Sigmoid colon (tissue), 6 donors: ENCODE measurements at regions not wholly inside any gene's neighbourhood (a gene's known extent, or its start where the extent isn't known, plus 50 kb on each side); places are given as distances from the start of the nearest gene placed in this dataset.

Source experiments
- DNase-seq: peaks from one replicate; pipeline ENCODE4 v3.0.0-alpha.2; 2019
- H3K27ac ChIP-seq, 4 donors: fragments of 200-600 bp; sonication (generic); one replicate each; pipeline ENCODE4 v1.5.1; 2016 to 2019; ENCODE audit warnings: mild to moderate bottlenecking in 1 of 4
- H3K27me3 ChIP-seq, 3 donors: fragments of 200-600 bp; sonication (generic); one replicate each; pipeline ENCODE4 v1.5.1; 2019; ENCODE audit warnings: mild to moderate bottlenecking in 1 of 3
- H3K36me3 ChIP-seq, 4 donors: fragments of 200-600 bp; sonication (generic); one replicate each; pipeline ENCODE4 v1.5.1; 2016 to 2019
- H3K4me1 ChIP-seq, 4 donors: fragments of 200-600 bp; sonication (generic); one replicate each; pipeline ENCODE4 v1.5.1; 2017 to 2019
- H3K4me3 ChIP-seq, 4 donors: fragments of 200-600 bp; sonication (generic); one replicate each; pipeline ENCODE4 v1.5.1; 2017 to 2019; ENCODE audit warnings: mild to moderate bottlenecking in 2 of 4, moderate library complexity in 1 of 4
- H3K9me3 ChIP-seq, 4 donors: fragments of 200-600 bp in 3 of 4; sonication (generic) in 3 of 4; one replicate each; pipeline versions ENCODE4 v1.5.1 to v1.6.1; 2013 to 2019
- EP300 ChIP-seq, 4 donors: sonication (generic); formaldehyde crosslinking; IDR thresholded peaks; one replicate each; pipeline ENCODE4 v1.6.1; 2017; ENCODE audit warnings: antibody characterized with exemption in 4 of 4
- POLR2A ChIP-seq, 2 donors: fragments of 450-650 bp; IDR thresholded peaks; one replicate each; pipeline ENCODE4 v1.6.1; 2016; ENCODE audit warnings: antibody characterized with exemption in 2 of 2, mild to moderate bottlenecking in 2 of 2, moderate library complexity in 2 of 2
- POLR2AphosphoS5 ChIP-seq, 4 donors: sonication (generic); formaldehyde crosslinking; IDR thresholded peaks; one replicate each; pipeline ENCODE4 v1.6.1; 2017; ENCODE audit warnings: antibody characterized with exemption in 4 of 4
- WGBS, 2 donors: extraction: QIAGEN DNeasy Blood & Tissue Kit; methylation state at CpG; one replicate each; pipeline ENCODE4 v1.1.7; 2013; 5-methylcytosine and 5-hydroxymethylcytosine counted together
- intact Hi-C: fragments of 100-400 bp; cut with DNase I; formaldehyde crosslinking; loops from one replicate; pipeline ENCODE4 v1.15.1; 2023
- TF ChIP-seq, protein P1 (sequence below), 4 experiments: fragments of 450-650 bp in 3 of 4; fragments of 200-600 bp in 1 of 4; IDR thresholded peaks; one replicate each; pipeline ENCODE4 v1.5.1; 2016 to 2019; ENCODE audit warnings: antibody characterized with exemption in 4 of 4, mild to moderate bottlenecking in 3 of 4, moderate library complexity in 2 of 4
- donor health status: healthy with polysubstance abuse.
- donor health status: healthy.

DNA sequence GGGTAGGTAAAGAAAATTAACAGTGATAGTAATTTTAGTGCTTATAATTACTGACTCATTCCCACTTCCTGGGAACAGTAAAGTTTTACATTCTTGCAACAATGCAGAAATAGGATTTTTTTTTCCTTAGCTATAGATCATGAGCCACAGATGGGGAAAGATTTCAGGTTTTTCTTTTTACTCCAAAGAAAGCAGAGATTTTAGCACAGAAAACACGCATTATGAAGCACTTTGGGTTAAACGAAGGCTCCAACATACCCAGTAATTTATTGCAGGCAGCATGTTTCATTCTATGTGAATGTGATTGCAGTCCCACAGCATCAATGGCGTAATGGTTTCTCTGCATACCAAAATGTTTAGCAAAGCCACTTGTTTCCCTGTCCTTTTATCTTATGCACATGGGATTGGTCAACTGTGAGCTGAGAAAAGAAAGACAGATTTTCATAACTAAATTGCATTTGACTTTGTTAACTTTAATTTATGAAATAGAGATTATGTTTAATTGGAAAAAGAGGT is 124.6 kb upstream of the E2F7 start:
- H3K4me1 ChIP-seq = no peaks in the 10 kb centered on the region
- 91 to 92% methylated on average over 3 of the region's 3 CpGs for WGBS, 2 donors
- intact Hi-C loops = no loop called here

DNA sequence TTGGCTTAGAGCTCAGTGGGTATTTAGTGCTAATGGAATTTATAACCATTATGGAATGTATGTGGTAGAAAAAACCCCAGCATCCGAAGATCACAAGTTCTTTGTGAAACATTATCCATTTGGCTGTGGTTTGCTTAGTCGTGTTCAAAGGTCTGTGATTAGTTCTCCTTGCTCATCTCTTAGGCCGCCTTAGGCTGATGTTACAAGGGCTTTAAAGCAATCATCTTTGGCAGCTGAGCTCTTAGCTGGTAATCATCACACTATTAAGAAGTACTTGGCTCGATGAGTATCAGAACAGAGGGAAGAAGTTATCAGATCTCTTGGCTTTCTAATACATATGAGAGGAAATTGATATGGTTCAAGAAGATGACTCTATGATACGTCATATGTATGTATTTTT is 124.1 kb upstream of the E2F7 start:
- Histone ChIP-seq H3K36me3 (no peaks in the 10 kb centered on the region), H3K4me3 (no peak overlapping the region), H3K4me1 (no peaks in the 10 kb centered on the region), H3K27ac (no peak overlapping the region), H3K27me3 (no peaks in the 10 kb centered on the region), H3K9me3 (no peaks in the 10 kb centered on the region)
- TF ChIP-seq, protein P1, sequence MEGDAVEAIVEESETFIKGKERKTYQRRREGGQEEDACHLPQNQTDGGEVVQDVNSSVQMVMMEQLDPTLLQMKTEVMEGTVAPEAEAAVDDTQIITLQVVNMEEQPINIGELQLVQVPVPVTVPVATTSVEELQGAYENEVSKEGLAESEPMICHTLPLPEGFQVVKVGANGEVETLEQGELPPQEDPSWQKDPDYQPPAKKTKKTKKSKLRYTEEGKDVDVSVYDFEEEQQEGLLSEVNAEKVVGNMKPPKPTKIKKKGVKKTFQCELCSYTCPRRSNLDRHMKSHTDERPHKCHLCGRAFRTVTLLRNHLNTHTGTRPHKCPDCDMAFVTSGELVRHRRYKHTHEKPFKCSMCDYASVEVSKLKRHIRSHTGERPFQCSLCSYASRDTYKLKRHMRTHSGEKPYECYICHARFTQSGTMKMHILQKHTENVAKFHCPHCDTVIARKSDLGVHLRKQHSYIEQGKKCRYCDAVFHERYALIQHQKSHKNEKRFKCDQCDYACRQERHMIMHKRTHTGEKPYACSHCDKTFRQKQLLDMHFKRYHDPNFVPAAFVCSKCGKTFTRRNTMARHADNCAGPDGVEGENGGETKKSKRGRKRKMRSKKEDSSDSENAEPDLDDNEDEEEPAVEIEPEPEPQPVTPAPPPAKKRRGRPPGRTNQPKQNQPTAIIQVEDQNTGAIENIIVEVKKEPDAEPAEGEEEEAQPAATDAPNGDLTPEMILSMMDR (IDR thresholded peaks at IDR 0.05) = no peak
- TF ChIP-seq EP300 (IDR thresholded peaks at IDR 0.05) (no peak), POLR2A (IDR thresholded peaks at IDR 0.05) (no peak)
- WGBS, 2 donors = 51 to 55% methylated on average over 5 of the region's 5 CpGs
- DNase-seq = no peak
- intact Hi-C loops = no loop called here

More for the DNA sequence above, 124.6 kb upstream of the E2F7 start:
- Histone ChIP-seq H3K9me3 (no peaks in the 10 kb centered on the region), H3K27me3 (no peaks in the 10 kb centered on the region), H3K27ac (no peak overlapping the region), H3K4me3 (no peak overlapping the region), H3K36me3 (no peaks in the 10 kb centered on the region)
- TF ChIP-seq, protein P1 (IDR thresholded peaks at IDR 0.05) = no peak
- no peak for TF ChIP-seq POLR2AphosphoS5 (IDR thresholded peaks at IDR 0.05)
- no peak for TF ChIP-seq POLR2A (IDR thresholded peaks at IDR 0.05)
- TF ChIP-seq EP300 (IDR thresholded peaks at IDR 0.05) = no peak
- no peak for DNase-seq

GRCh38 chr12:77179515-77179914 is 114.1 kb upstream of the E2F7 start:
- WGBS, 2 donors = 96 to 100% methylated on average over 1 of the region's 1 CpG
- Histone ChIP-seq H3K27ac (no peak overlapping the region), H3K4me1 (no peaks in the 10 kb centered on the region), H3K27me3 (no peaks in the 10 kb centered on the region), H3K9me3 (no peaks in the 10 kb centered on the region), H3K36me3 (no peaks in the 10 kb centered on the region), H3K4me3 (no peak overlapping the region)
- no peak for DNase-seq
- intact Hi-C loops = no loop called here
- TF ChIP-seq, protein P1 (IDR thresholded peaks at IDR 0.05) = no peak
- TF ChIP-seq EP300 (IDR thresholded peaks at IDR 0.05) = no peak
- TF ChIP-seq POLR2AphosphoS5 (IDR thresholded peaks at IDR 0.05) = no peak
- no peak for TF ChIP-seq POLR2A (IDR thresholded peaks at IDR 0.05)

- H3K27me3 ChIP-seq = no peaks in the 10 kb centered on the region
- no peaks in the 10 kb centered on the region for H3K36me3 ChIP-seq
- H3K9me3 ChIP-seq = no peaks in the 10 kb centered on the region
- H3K4me1 ChIP-seq = no peaks in the 10 kb centered on the region
- no peak for DNase-seq
- H3K27ac ChIP-seq = no peak overlapping the region
- 92 to 94% methylated on average over 2 of the region's 2 CpGs for WGBS, 2 donors
- no peak overlapping the region for H3K4me3 ChIP-seq
- intact Hi-C loops = no loop called here
- no peak for TF ChIP-seq EP300 (IDR thresholded peaks at IDR 0.05)
- TF ChIP-seq, protein P1 (IDR thresholded peaks at IDR 0.05) = no peak
- TF ChIP-seq POLR2AphosphoS5 (IDR thresholded peaks at IDR 0.05) = no peak
- TF ChIP-seq POLR2A (IDR thresholded peaks at IDR 0.05) = no peak
These were observed 102.4 kb upstream of the E2F7 start for GRCh38 chr12:77167801-77168200.

DNA sequence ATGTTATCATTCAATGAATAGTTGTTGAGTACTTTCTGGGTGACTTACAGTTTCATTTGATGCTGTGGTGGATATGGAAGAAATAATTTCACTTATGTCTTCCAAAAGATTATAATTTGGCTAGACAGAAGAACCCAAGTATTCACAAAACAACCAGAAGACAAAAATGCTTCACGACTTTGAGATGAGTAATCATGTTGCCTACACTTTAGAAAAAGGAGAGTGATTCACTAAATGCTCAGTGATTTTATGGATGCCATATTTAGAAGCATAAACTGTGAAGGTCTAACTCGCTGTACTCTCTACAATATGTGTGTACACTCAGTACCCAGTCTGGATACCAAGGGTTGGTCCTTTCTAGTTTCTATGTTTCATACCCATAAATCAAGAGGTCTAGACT is 101.3 kb upstream of the E2F7 start:
- no peak for TF ChIP-seq POLR2AphosphoS5 (IDR thresholded peaks at IDR 0.05)
- no peak for TF ChIP-seq EP300 (IDR thresholded peaks at IDR 0.05)
- TF ChIP-seq, protein P1 (IDR thresholded peaks at IDR 0.05) = no peak
- no peak for TF ChIP-seq POLR2A (IDR thresholded peaks at IDR 0.05)
- no peak for DNase-seq
- Histone ChIP-seq H3K27ac (no peak overlapping the region), H3K4me1 (no peaks in the 10 kb centered on the region), H3K9me3 (no peaks in the 10 kb centered on the region), H3K27me3 (no peaks in the 10 kb centered on the region), H3K36me3 (no peaks in the 10 kb centered on the region), H3K4me3 (no peak overlapping the region)
- WGBS, 2 donors = 48 to 77% methylated on average over 2 of the region's 2 CpGs
- intact Hi-C loops = no loop called here
